HG03571 (cell line): ENCODE measurements at regions not wholly inside any gene's neighbourhood (a gene's known extent, or its start where the extent isn't known, plus 50 kb on each side); places are given as distances from the start of the nearest gene placed in this dataset.

Source experiments
- ATAC-seq: cut with Tn5 transposase; IDR thresholded peaks from one replicate; pipeline ENCODE4 v1.9.1; 2021; ENCODE audit not compliant: unreplicated experiment

DNA sequence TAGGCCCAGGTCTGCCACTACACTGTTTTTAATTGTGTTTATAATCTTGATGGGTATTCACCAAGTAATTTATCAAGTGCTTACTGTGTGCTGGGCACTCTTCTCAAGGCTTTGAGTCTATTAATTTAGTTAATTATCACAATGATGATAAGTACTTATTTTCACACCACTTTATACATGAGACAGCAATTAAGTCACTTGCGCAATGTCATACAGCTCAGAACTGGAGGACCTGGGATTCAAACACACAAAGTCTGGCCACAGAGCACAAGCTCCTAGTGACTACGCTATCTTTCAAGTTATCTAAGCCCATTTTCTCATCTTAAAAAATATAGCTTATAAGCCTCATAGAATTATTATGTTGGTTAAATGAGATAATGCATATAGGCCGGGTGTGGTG is 85.0 kb downstream of the LLPH start:
- no peak for ATAC-seq

DNA sequence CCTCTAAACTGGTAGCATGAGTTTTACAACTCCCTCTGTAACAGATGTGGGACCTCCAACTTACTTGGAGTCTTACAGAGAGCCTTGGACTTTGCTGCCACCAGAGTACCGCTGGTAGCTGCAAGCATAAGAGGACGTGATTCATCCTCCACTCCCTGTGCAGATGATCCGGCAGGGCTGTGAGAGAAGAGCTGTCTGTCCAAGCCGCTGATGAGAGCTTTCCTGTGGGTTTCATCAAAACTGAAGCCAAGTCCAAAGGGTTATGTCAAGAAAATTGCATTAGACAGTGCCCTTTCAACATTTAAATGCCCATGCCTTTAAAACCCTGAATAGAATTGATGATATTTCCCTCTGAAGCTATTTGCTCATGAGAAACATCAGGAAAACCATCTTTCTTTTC is 85.8 kb downstream of the LLPH start:
- ATAC-seq: no peak

GRCh38 chr12:66043035-66043434 is 87.5 kb downstream of the LLPH start:
- no peak for ATAC-seq

DNA sequence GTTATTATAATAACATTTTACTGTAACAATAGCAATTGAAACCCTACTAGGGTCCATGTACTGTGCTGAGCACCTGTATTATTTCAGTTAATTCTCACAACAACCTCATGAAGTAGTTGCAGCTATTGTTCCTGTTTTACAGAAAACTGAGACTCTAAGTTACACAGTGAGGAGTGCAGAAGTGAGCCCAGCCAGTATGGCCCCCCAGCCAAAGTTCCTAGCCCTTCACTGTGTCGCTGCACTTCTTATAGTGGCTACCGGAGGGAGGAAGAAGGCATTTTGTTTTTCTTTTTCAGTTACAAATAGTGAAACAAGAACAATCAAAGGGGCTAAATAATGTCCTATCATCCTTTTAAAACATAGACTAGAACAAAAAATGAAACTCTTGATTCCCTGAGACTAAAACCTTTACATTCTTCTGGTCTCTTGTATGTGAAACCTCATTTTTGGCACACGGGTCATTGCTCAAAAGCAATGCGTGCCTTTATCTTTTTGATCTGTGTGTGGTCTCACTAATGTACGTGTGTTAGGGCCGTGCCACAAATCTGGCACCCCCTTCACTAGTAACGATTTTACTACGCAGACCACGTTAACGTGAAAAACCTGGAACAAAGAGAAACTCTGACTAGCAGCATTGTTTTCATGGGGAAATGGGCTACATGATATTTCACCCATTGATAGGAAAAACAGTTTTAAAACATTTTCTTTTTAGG is 88.7 kb downstream of the LLPH start:
- ATAC-seq: no peak

DNA sequence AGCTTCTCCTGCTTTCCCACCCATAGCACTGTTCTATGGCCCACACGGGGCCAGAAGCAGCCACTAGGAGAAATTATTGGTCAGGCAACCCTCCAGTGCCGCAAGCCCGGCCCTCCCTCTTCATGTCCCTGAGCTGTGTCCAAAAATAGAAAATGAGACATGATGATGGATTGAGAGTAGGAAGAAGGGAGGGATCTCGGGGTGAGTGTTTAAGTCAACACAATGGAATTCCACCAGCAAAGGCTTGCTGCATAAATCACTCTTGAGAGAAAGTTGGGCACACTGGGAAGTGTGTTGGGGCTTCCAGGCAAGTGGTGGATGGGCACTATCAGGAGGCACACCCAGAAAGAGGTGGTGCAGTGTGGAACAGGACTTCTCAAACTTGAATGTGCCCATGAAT is 94.2 kb downstream of the LLPH start:
- ATAC-seq: no peak

DNA sequence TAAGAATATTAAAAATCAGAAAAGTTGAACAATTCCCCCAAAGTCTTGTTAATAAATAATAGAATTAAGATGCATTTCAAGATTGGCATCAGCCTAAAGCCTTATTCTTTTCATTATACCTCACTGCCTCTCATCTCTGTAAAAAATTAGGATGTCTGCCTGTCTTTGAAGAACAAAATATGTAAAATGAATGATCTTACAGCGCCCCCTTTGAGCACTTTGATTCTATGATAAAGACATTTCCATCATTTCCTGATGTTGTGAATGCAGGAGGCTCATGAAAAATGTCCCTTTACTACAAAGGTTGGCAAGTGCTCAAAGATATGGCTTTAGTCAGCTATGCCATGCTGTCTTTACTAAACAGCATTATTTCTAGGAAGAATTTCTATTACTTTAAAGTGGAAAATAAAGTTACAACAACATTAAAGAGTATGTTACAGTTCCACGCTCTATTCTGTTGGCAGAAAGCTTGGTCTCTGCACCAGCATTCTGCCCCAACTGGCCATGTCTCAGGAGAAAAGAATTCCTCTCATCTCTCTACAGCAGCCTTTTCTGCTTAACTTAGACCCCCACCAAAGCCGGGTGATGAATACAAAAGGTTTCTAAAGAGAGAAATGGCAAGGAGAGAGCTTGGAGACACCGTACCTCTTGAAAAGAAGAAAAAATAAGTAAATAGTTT is 95.1 kb downstream of the LLPH start:
- no peak for ATAC-seq

DNA sequence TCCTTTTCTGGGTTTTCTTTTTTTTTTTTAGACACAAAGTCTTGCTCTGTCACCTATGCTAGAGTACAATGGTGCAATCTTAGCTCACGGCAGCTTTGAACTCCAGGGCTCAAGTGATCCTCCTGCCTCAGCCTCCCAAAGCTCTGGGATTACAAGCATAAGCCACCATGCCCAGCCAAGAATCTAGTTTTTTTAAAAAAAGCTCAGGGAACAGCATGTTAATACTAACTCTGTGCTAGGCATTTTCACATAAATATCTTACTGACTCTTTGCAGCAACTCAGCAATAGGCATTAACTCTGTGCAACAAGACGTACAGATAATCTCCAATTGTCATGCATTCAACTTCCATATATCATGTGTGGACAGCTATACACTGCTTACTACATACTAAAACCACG is 97.4 kb downstream of the LLPH start:
- ATAC-seq: no peak

GRCh38 chr12:66032739-66033138 is 97.8 kb downstream of the LLPH start:
- no peak for ATAC-seq

DNA sequence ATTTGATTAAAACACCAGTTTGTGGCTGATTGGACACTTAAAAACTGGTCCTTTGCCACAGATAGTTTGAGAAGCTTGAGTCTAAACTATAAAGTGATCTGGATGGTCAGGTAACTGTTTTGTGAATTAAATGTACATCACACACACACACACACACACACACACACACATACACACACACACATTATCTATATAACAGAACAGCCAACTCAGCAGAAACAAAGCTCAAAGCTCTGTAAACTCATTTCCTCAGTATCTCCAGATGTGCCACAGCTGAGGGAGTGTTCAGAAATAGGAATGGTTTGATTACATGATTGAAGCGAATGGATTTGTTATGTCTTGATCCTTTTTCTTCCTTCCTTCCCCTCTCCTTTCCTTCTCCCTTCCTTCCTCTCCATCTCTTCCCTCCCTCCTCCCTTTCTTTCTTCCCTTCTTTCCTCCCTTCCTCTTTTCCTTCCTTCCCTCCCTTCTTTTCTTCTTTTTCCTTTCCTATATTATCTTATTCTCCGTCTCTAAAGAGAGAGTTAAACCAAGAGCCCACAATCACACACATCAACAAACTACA is 100.3 kb downstream of the LLPH start:
- ATAC-seq: no peak

- ATAC-seq: no peak
Measured at GRCh38 chr12:66028390-66028789, 102.2 kb downstream of the LLPH start.

DNA sequence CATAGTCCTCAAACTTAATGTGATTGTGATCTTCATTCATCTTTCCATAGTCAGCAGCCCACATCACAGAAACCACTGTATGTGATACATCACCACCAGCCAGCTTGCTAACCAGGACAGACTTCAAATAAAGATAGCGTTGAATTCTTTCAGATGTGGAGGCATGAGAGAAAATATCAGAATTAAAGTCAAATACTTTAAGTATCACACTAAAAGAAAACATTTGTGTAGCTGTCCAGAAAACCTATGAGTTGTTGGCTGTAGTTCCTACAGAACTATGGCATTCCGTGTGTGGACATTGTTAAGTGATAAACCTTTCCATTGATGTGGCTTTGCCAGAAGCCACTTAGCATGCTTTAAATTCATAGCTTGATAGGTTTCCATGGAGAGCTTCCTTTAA is 105.1 kb downstream of the LLPH start:
- ATAC-seq: no peak

DNA sequence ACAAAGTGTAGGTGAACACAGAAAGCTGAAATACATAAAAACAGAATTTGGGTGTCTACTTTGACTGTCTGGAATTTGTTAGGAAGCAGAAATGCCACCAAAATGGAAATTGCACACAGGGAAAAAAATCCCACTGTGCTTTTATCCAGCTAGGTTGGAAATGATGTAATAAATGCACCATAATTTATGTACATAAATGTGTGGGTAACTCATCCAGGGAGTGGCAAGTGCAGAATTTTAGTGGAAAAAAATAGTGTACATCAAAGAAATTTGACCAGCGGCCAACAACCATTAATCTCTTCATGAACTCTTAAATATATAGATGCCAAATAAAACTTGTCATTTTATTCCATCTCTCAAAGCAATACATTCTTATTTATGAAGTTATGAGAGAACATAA is 105.6 kb downstream of the LLPH start:
- no peak for ATAC-seq

DNA sequence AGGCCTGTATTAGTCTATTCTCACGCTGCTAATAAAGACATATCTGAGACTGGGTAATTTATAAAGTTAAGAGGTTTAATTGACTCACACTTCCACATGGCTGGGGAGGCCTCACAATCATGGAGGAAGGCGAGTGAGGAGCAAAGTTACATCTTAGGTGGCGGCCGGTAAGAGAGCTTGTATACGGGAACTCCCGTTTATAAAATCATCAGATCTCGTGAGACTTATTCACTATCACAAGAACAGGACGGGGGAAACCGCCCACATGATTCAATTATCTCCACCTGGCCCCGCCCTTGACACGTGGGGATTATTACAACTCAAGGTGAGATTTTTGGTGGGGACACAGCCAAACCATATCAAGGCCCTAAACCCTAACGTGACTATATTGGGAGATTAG is 110.1 kb downstream of the LLPH start:
- no peak for ATAC-seq

DNA sequence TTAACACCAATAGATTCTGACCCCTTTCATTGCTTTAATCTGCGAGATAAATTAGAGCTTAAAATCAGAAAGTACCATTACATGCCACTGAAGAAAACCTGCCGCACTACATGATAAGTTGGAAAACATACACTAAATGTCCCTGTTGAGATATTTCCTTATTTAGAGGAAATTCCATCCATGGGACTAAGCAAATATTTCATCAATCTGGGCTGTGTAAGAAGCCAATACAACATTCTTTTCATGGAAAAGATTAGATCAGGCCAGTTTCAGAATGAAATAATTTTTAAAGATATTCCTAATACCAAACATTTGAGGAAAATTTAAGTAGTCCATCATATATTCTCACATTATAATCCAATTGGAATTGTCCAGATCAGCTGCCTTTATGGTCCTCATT is 112.8 kb downstream of the LLPH start:
- no peak for ATAC-seq
